KMS-11 (cell line): ENCODE measurements at regions not wholly inside any gene's neighbourhood (a gene's known extent, or its start where the extent isn't known, plus 50 kb on each side); places are given as distances from the start of the nearest gene placed in this dataset.
"Not testable (repeated sequence)": the region's sequence is repeated elsewhere in the genome, so short reads cannot be mapped to it uniquely, and the experiment has no call there.

Source experiments
- H2AFZ ChIP-seq: fragments of 200-600 bp; sonication (generic); 2 replicates; pipeline ENCODE4 v1.6.1; 2016; ENCODE audit warnings: antibody characterized with exemption, mixed run types, low read depth
- H3K27ac ChIP-seq: fragments of 200-600 bp; sonication (generic); 2 replicates; pipeline ENCODE4 v1.6.1; 2016; ENCODE audit warnings: mild to moderate bottlenecking, mixed run types
- H3K27me3 ChIP-seq: fragments of 200-600 bp; sonication (generic); 2 replicates; pipeline ENCODE4 v1.6.1; 2017; ENCODE audit warnings: mild to moderate bottlenecking, low read depth, mixed run types, moderate library complexity; ENCODE audit not compliant: insufficient read depth
- H3K36me3 ChIP-seq: fragments of 200-600 bp; sonication (generic); 2 replicates; pipeline ENCODE4 v1.6.1; 2017; ENCODE audit warnings: mild to moderate bottlenecking, mixed run types; ENCODE audit not compliant: insufficient read depth
- H3K4me1 ChIP-seq: fragments of 200-600 bp; sonication (generic); 2 replicates; pipeline ENCODE4 v1.6.1; 2016; ENCODE audit warnings: mild to moderate bottlenecking, low read depth, mixed run types; ENCODE audit not compliant: poor library complexity, severe bottlenecking
- H3K4me2 ChIP-seq: fragments of 200-600 bp; sonication (generic); 2 replicates; pipeline ENCODE4 v1.7.0; 2016; ENCODE audit warnings: mild to moderate bottlenecking, mixed run types
- H3K4me3 ChIP-seq: fragments of 200-600 bp; sonication (generic); IDR thresholded peaks from 2 replicates; pipeline ENCODE4 v1.6.1; 2017; ENCODE audit warnings: low read depth, low read length, mixed read lengths; ENCODE audit not compliant: insufficient read depth
- H3K79me2 ChIP-seq: fragments of 200-600 bp; sonication (generic); 2 replicates; pipeline ENCODE4 v1.6.1; 2016; ENCODE audit warnings: low read depth, mixed run types; ENCODE audit not compliant: insufficient read depth
- H3K9ac ChIP-seq: fragments of 200-600 bp; sonication (generic); 2 replicates; pipeline ENCODE4 v1.6.1; 2016; ENCODE audit warnings: mild to moderate bottlenecking, mixed run types
- H4K20me1 ChIP-seq: fragments of 200-600 bp; sonication (generic); 2 replicates; pipeline ENCODE4 v1.6.1; 2016; ENCODE audit warnings: mild to moderate bottlenecking, mixed run types; ENCODE audit not compliant: insufficient read depth
- CTCF ChIP-seq: fragments of 200-600 bp; sonication (generic); conservative IDR thresholded peaks from 2 replicates; pipeline ENCODE4 v1.6.1; 2017; ENCODE audit warnings: low read depth, mild to moderate bottlenecking, antibody characterized with exemption, low read length, moderate library complexity, mixed read lengths

GRCh38 chr2:83253848-83254247, 1205.2 kb downstream of the SUCLG1 start:
- Histone ChIP-seq H3K4me3 (no peak overlapping the region), H2AFZ (no peak overlapping the region), H3K27ac (no peak overlapping the region), H3K36me3 (no peaks in the 10 kb centered on the region), H3K4me1 (no peaks in the 10 kb centered on the region), H3K9ac (no peak overlapping the region), H3K27me3 (no peaks in the 10 kb centered on the region), H4K20me1 (no peaks in the 10 kb centered on the region), H3K79me2 (no peaks in the 10 kb centered on the region), H3K4me2 (no peak overlapping the region)
- TF ChIP-seq CTCF = no peak

- Histone ChIP-seq H3K4me3 (no peak overlapping the region), H3K27me3 (no peaks in the 10 kb centered on the region), H3K27ac (no peak overlapping the region), H3K79me2 (no peaks in the 10 kb centered on the region), H4K20me1 (no peaks in the 10 kb centered on the region), H3K36me3 (no peaks in the 10 kb centered on the region), H3K9ac (no peak overlapping the region), H3K4me2 (no peak overlapping the region), H2AFZ (no peak overlapping the region), H3K4me1 (no peaks in the 10 kb centered on the region)
- TF ChIP-seq CTCF = no peak
Measured at GRCh38 chr2:83251321-83251872, 1207.7 kb downstream of the SUCLG1 start.

DNA sequence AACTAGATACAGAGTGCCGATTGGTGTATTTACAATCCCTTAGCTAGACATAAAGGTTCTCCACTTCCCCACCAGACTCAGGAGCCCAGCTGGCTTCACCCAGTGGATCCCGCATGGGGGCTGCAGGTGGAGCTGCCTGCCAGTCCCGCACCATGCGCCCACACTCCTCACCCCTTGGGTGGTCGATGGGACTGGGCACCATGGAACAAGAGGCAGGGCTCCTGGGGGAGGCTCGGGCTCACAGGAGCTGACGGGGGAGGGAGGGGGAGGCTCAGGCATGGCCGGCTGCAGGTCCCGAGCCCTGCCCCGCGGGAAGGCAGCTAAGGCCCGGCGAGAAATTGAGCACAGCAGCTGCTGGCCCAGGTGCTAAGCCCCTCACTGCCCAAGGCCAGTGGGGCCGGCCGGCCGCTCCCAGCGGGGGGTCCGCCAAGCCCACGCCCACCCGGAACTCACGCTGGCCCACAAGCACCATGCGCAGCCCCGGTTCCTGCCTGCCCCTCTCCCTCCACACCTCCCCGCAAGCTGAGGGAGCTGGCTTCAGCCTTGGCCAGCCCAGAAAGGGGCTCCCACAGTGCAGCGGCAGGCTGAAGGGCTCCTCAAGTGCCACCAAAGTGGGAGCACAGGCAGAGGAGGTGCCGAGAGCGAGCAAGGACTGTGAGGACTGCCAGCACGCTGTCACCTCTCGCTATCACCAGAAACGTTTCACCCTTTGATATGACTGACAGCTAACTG, 1213.1 kb downstream of the SUCLG1 start:
- not testable (repeated sequence) for H3K27me3 ChIP-seq, H3K4me2 ChIP-seq, H2AFZ ChIP-seq, H3K9ac ChIP-seq, H3K27ac ChIP-seq, H3K4me1 ChIP-seq, H3K79me2 ChIP-seq, H3K4me3 ChIP-seq, H4K20me1 ChIP-seq, H3K36me3 ChIP-seq

- H2AFZ ChIP-seq = no peak overlapping the region
- no peaks in the 10 kb centered on the region for H3K36me3 ChIP-seq
- TF ChIP-seq CTCF = no peak
- H3K27ac ChIP-seq = no peak overlapping the region
- H4K20me1 ChIP-seq = no peaks in the 10 kb centered on the region
- H3K79me2 ChIP-seq = no peaks in the 10 kb centered on the region
- H3K9ac ChIP-seq = no peak overlapping the region
- no peaks in the 10 kb centered on the region for H3K4me1 ChIP-seq
- no peaks in the 10 kb centered on the region for H3K27me3 ChIP-seq
- no peak overlapping the region for H3K4me2 ChIP-seq
- H3K4me3 ChIP-seq = no peak overlapping the region
Measured at GRCh38 chr2:83240611-83241010, 1218.5 kb downstream of the SUCLG1 start.

DNA sequence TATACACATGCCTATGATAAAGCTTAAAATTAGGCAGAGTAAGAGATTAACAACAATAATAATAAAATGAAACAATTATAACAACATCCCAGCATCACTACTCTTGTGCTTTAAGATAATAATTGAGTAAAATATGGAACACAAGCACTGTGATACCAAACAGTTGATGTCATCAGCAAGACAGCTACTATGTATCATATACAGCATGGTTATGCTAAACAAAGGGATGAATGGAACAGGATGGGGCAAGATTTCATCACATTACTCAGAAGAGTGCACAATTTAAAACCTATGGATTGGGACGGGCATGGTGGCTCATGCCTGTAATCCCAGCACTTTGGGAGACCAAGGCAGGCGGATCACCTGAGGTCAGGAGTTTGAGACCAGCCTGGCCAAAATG, 1221.0 kb downstream of the SUCLG1 start:
- no peaks in the 10 kb centered on the region for H3K4me1 ChIP-seq
- H3K36me3 ChIP-seq = no peaks in the 10 kb centered on the region
- no peak for TF ChIP-seq CTCF
- H4K20me1 ChIP-seq = no peaks in the 10 kb centered on the region
- no peak overlapping the region for H2AFZ ChIP-seq
- no peaks in the 10 kb centered on the region for H3K27me3 ChIP-seq
- no peak overlapping the region for H3K27ac ChIP-seq
- no peak overlapping the region for H3K4me3 ChIP-seq
- no peak overlapping the region for H3K4me2 ChIP-seq
- no peak overlapping the region for H3K9ac ChIP-seq
- no peaks in the 10 kb centered on the region for H3K79me2 ChIP-seq
